ENCODE measurements at regions not wholly inside any gene's neighbourhood (a gene's known extent, or its start where the extent isn't known, plus 50 kb on each side); places are given as distances from the start of the nearest gene placed in this dataset.

GRCh38 chr6:41470331-41471063 lies 75.7 kb upstream of the FOXP4 start:
- no peak for DNase-seq (ENCODE audit: low spot score)

- no peak for DNase-seq (ENCODE audit: low spot score)
Observed at GRCh38 chr6:41471064-41471895, 74.9 kb upstream of the FOXP4 start.

GRCh38 chr6:41474213-41474933 lies 71.8 kb upstream of the FOXP4 start:
- no peak for DNase-seq (ENCODE audit: low spot score)

GRCh38 chr6:41475164-41475563 lies 71.0 kb upstream of the FOXP4 start:
- DNase-seq (ENCODE audit: low spot score), result no peak

GRCh38 chr6:41475737-41476357 lies 70.3 kb upstream of the FOXP4 start:
- DNase-seq (ENCODE audit: low spot score), result no peak

- DNase-seq (ENCODE audit: low spot score), result no peak
Observed at GRCh38 chr6:41476401-41476800, 69.8 kb upstream of the FOXP4 start.

GRCh38 chr6:41477572-41477971 lies 68.6 kb upstream of the FOXP4 start:
- DNase-seq (ENCODE audit: low spot score), result no peak

- no peak for DNase-seq (ENCODE audit: low spot score)
Observed at GRCh38 chr6:41483943-41484342, 62.2 kb upstream of the FOXP4 start.

- no peak for DNase-seq (ENCODE audit: low spot score)
Observed at GRCh38 chr6:41487860-41488432, 58.2 kb upstream of the FOXP4 start.

- no peak for DNase-seq (ENCODE audit: low spot score)
Observed at GRCh38 chr6:41488433-41489119, 57.6 kb upstream of the FOXP4 start.

GRCh38 chr6:41489120-41489851 lies 56.9 kb upstream of the FOXP4 start:
- DNase-seq (ENCODE audit: low spot score), result no peak

GRCh38 chr6:41492261-41492891 lies 53.8 kb upstream of the FOXP4 start:
- DNase-seq (ENCODE audit: low spot score), result no peak

GRCh38 chr6:41494212-41495110 lies 51.7 kb upstream of the FOXP4 start:
- DNase-seq (ENCODE audit: low spot score), result no peak
